DMS53 (cell line): ENCODE measurements at regions not wholly inside any gene's neighbourhood (a gene's known extent, or its start where the extent isn't known, plus 50 kb on each side); places are given as distances from the start of the nearest gene placed in this dataset.
A peak's percentile ranks its signal among the peaks of the same experiment; 100 is the strongest.

Experiments
- DNase-seq: peaks from one replicate; lab custom pipeline; 2025; lab: John Stamatoyannopoulos, UW

- no peak for DNase-seq
Observed at GRCh38 chr5:133708331-133708850, 96.0 kb upstream of the FSTL4 start.

- DNase-seq: no peak
Observed at GRCh38 chr5:133707629-133708028, 95.3 kb upstream of the FSTL4 start.

GRCh38 chr5:133706506-133707430 is 94.4 kb upstream of the FSTL4 start:
- DNase-seq: no peak

GRCh38 chr5:133705331-133705730 is 93.0 kb upstream of the FSTL4 start:
- DNase-seq: no peak

GRCh38 chr5:133704411-133704810 is 92.1 kb upstream of the FSTL4 start:
- no peak for DNase-seq

GRCh38 chr5:133703935-133704334 is 91.6 kb upstream of the FSTL4 start:
- DNase-seq: no peak

GRCh38 chr5:133702791-133703770 is 90.7 kb upstream of the FSTL4 start:
- no peak for DNase-seq

- no peak for DNase-seq
Observed at GRCh38 chr5:133701871-133702270, 89.5 kb upstream of the FSTL4 start.

GRCh38 chr5:133700251-133700650 is 87.9 kb upstream of the FSTL4 start:
- DNase-seq: no peak

- no peak for DNase-seq
Observed at GRCh38 chr5:133698646-133699526, 86.5 kb upstream of the FSTL4 start.

GRCh38 chr5:133698259-133698554 is 85.9 kb upstream of the FSTL4 start:
- DNase-seq: no peak

- no peak for DNase-seq
Observed at GRCh38 chr5:133697536-133698258, 85.4 kb upstream of the FSTL4 start.

- DNase-seq: no peak
Observed at GRCh38 chr5:133696782-133697507, 84.6 kb upstream of the FSTL4 start.

- no peak for DNase-seq
Observed at GRCh38 chr5:133696006-133696584, 83.8 kb upstream of the FSTL4 start.

GRCh38 chr5:133694181-133694831 is 82.0 kb upstream of the FSTL4 start:
- no peak for DNase-seq

- peak; percentile 79 for DNase-seq
Observed at GRCh38 chr5:133691448-133691847, 79.1 kb upstream of the FSTL4 start.

GRCh38 chr5:133690746-133691145 is 78.4 kb upstream of the FSTL4 start:
- DNase-seq: no peak

GRCh38 chr5:133688391-133688790 is 76.0 kb upstream of the FSTL4 start:
- no peak for DNase-seq
